CD4-positive, CD25-positive, alpha-beta regulatory T cell (primary cell): ENCODE measurements at regions not wholly inside any gene's neighbourhood (a gene's known extent, or its start where the extent isn't known, plus 50 kb on each side); places are given as distances from the start of the nearest gene placed in this dataset.

Source experiments
- ATAC-seq, 2 donors: fragments of 150-1000 bp; cut with Tn5 transposase; one replicate each; pipeline ENCODE4 v1.10.0; 2021; ENCODE audit warnings: low read depth in 2 of 2, moderate number of reproducible peaks in 2 of 2, moderate library complexity in 1 of 2
- DNase-seq, 3 donors: peaks; one replicate each; pipeline versions ENCODE4 v3.0.0 to v3.0.0-alpha.2; 2012 to 2022; ENCODE audit warnings: mixed read lengths in 1 of 3
- H3K27ac ChIP-seq: one replicate; pipeline ENCODE4 v1.7.0; 2013; ENCODE audit warnings: mild to moderate bottlenecking, low read length; ENCODE audit not compliant: insufficient read depth, poor library complexity, severe bottlenecking
- H3K27me3 ChIP-seq: one replicate; pipeline ENCODE4 v1.7.0; 2013; ENCODE audit warnings: low read length; ENCODE audit not compliant: control insufficient read depth, insufficient read depth
- H3K36me3 ChIP-seq: one replicate; pipeline ENCODE4 v1.7.0; 2013; ENCODE audit warnings: mild to moderate bottlenecking, low read length, moderate library complexity; ENCODE audit not compliant: control insufficient read depth, insufficient read depth
- H3K4me1 ChIP-seq: 2 replicates; pipeline ENCODE4 v1.7.0; 2013; ENCODE audit warnings: mild to moderate bottlenecking, low read length; ENCODE audit not compliant: insufficient read depth, control insufficient read depth, poor library complexity, severe bottlenecking
- H3K4me3 ChIP-seq: one replicate; pipeline ENCODE4 v1.7.0; 2013; ENCODE audit warnings: low read depth, mild to moderate bottlenecking, low read length, moderate library complexity
- H3K9me3 ChIP-seq, 2 experiments: 1 replicate in 1 of 2; 2 replicates in 1 of 2; pipeline ENCODE4 v1.7.0; 2013; ENCODE audit warnings: low read length in 2 of 2, mild to moderate bottlenecking in 1 of 2, moderate library complexity in 1 of 2; ENCODE audit not compliant: control insufficient read depth in 2 of 2
- H3K27ac Mint-ChIP-seq, 3 donors: one replicate each; pipeline ENCODE4 v1.8.0; 2020 to 2022; ENCODE audit warnings: mild to moderate bottlenecking in 3 of 3, mixed read lengths in 3 of 3, moderate library complexity in 2 of 3
- H3K27me3 Mint-ChIP-seq: one replicate; pipeline ENCODE4 v1.8.0; 2022; ENCODE audit warnings: mild to moderate bottlenecking, mixed read lengths
- H3K36me3 Mint-ChIP-seq: one replicate; pipeline ENCODE4 v1.8.0; 2020; ENCODE audit warnings: mixed read lengths
- H3K4me1 Mint-ChIP-seq, 4 donors: one replicate each; pipeline ENCODE4 v1.8.0; 2020 to 2022; ENCODE audit warnings: mixed read lengths in 4 of 4, mild to moderate bottlenecking in 1 of 4
- H3K4me3 Mint-ChIP-seq, 4 donors: one replicate each; pipeline ENCODE4 v1.8.0; 2020 to 2022; ENCODE audit warnings: mild to moderate bottlenecking in 4 of 4, mixed read lengths in 4 of 4, moderate library complexity in 3 of 4
- H3K9me3 Mint-ChIP-seq, 7 donors: one replicate each; pipeline ENCODE4 v1.8.0; 2020 to 2022; ENCODE audit warnings: mixed read lengths in 7 of 7, mild to moderate bottlenecking in 3 of 7, moderate library complexity in 2 of 7

- Mint-ChIP-seq H3K27me3 (no peaks in the 10 kb centered on the region), H3K9me3 (peaks cover 0 to 8% (median 0%) of the 10 kb centered on the region in 7 donors), H3K4me1 (no peaks in the 10 kb centered on the region), H3K27ac (no peak overlapping the region), H3K36me3 (no peaks in the 10 kb centered on the region), H3K4me3 (no peak overlapping the region)
- Histone ChIP-seq H3K27ac (no peak overlapping the region), H3K4me1 (no peaks in the 10 kb centered on the region), H3K36me3 (no peaks in the 10 kb centered on the region), H3K4me3 (no peak overlapping the region), H3K9me3 (no peaks in the 10 kb centered on the region), H3K27me3 (no peaks in the 10 kb centered on the region)
- ATAC-seq (no peak), DNase-seq (no peak)
These were observed 349.0 kb upstream of the FAM174A start for GRCh38 chr5:100186181-100186580.

GRCh38 chr5:100182402-100182801 is 352.8 kb upstream of the FAM174A start:
- Histone ChIP-seq H3K4me3 (no peak overlapping the region), H3K9me3 (no peaks in the 10 kb centered on the region), H3K36me3 (no peaks in the 10 kb centered on the region), H3K4me1 (no peaks in the 10 kb centered on the region), H3K27me3 (no peaks in the 10 kb centered on the region), H3K27ac (no peak overlapping the region)
- no peak for ATAC-seq
- H3K4me3 Mint-ChIP-seq, result no peak overlapping the region
- H3K27ac Mint-ChIP-seq, result no peak overlapping the region
- no peaks in the 10 kb centered on the region for H3K4me1 Mint-ChIP-seq
- no peaks in the 10 kb centered on the region for H3K36me3 Mint-ChIP-seq
- no peaks in the 10 kb centered on the region for H3K27me3 Mint-ChIP-seq
- no peak for DNase-seq
- H3K9me3 Mint-ChIP-seq, result peaks cover 0 to 8% (median 7%) of the 10 kb centered on the region in 7 donors

- no peak for DNase-seq
- ATAC-seq, result no peak
- H3K27ac Mint-ChIP-seq, result no peak overlapping the region
- no peaks in the 10 kb centered on the region for H3K9me3 ChIP-seq
- H3K27me3 ChIP-seq, result no peaks in the 10 kb centered on the region
- H3K4me3 ChIP-seq, result no peak overlapping the region
- no peaks in the 10 kb centered on the region for H3K36me3 ChIP-seq
- no peak overlapping the region for H3K4me3 Mint-ChIP-seq
- H3K27ac ChIP-seq, result no peak overlapping the region
- no peaks in the 10 kb centered on the region for H3K4me1 Mint-ChIP-seq
- no peaks in the 10 kb centered on the region for H3K4me1 ChIP-seq
- H3K27me3 Mint-ChIP-seq, result no peaks in the 10 kb centered on the region
- no peaks in the 10 kb centered on the region for H3K36me3 Mint-ChIP-seq
- peaks cover 1 to 13% (median 3%) of the 10 kb centered on the region in 7 donors for H3K9me3 Mint-ChIP-seq
These were observed 359.8 kb upstream of the FAM174A start for GRCh38 chr5:100175346-100175745.

GRCh38 chr5:100165309-100165708 is 369.9 kb upstream of the FAM174A start:
- Histone ChIP-seq H3K4me3 (no peak overlapping the region), H3K27me3 (no peaks in the 10 kb centered on the region), H3K36me3 (no peaks in the 10 kb centered on the region), H3K27ac (no peak overlapping the region), H3K4me1 (no peaks in the 10 kb centered on the region), H3K9me3 (peaks cover 4 to 5% of the 10 kb centered on the region in 2 experiments)
- ATAC-seq, result no peak
- H3K36me3 Mint-ChIP-seq, result no peaks in the 10 kb centered on the region
- DNase-seq, result no peak
- H3K27ac Mint-ChIP-seq, result no peak overlapping the region
- no peaks in the 10 kb centered on the region for H3K4me1 Mint-ChIP-seq
- H3K9me3 Mint-ChIP-seq, result peaks cover 0 to 6% (median 3%) of the 10 kb centered on the region in 7 donors
- no peak overlapping the region for H3K4me3 Mint-ChIP-seq
- H3K27me3 Mint-ChIP-seq, result no peaks in the 10 kb centered on the region

- H3K27ac Mint-ChIP-seq, result no peak overlapping the region
- no peaks in the 10 kb centered on the region for H3K27me3 Mint-ChIP-seq
- no peak overlapping the region for H3K4me3 Mint-ChIP-seq
- no peaks in the 10 kb centered on the region for H3K36me3 Mint-ChIP-seq
- H3K27me3 ChIP-seq, result no peaks in the 10 kb centered on the region
- no peaks in the 10 kb centered on the region for H3K4me1 Mint-ChIP-seq
- peaks cover 0 to 7% (median 2%) of the 10 kb centered on the region in 7 donors for H3K9me3 Mint-ChIP-seq
- no peak for ATAC-seq
- H3K4me3 ChIP-seq, result no peak overlapping the region
- no peak overlapping the region for H3K27ac ChIP-seq
- H3K36me3 ChIP-seq, result no peaks in the 10 kb centered on the region
- DNase-seq, result no peak
- H3K4me1 ChIP-seq, result no peaks in the 10 kb centered on the region
- peaks cover 4 to 5% of the 10 kb centered on the region in 2 experiments for H3K9me3 ChIP-seq
These were observed 373.3 kb upstream of the FAM174A start for GRCh38 chr5:100161868-100162267.

GRCh38 chr5:100157066-100157465 is 378.1 kb upstream of the FAM174A start:
- no peak overlapping the region for H3K4me3 ChIP-seq
- no peak overlapping the region for H3K27ac ChIP-seq
- Mint-ChIP-seq H3K27ac (no peak overlapping the region), H3K27me3 (no peaks in the 10 kb centered on the region), H3K9me3 (peaks cover 0 to 6% (median 2%) of the 10 kb centered on the region in 7 donors), H3K4me3 (no peak overlapping the region), H3K36me3 (no peaks in the 10 kb centered on the region), H3K4me1 (no peaks in the 10 kb centered on the region)
- H3K27me3 ChIP-seq, result no peaks in the 10 kb centered on the region
- DNase-seq (no peak), ATAC-seq (no peak)
- no peaks in the 10 kb centered on the region for H3K4me1 ChIP-seq
- no peaks in the 10 kb centered on the region for H3K36me3 ChIP-seq
- peaks cover 2 to 3% of the 10 kb centered on the region in 2 experiments for H3K9me3 ChIP-seq

- Mint-ChIP-seq H3K4me1 (no peaks in the 10 kb centered on the region), H3K27me3 (no peaks in the 10 kb centered on the region), H3K9me3 (peaks cover 0 to 6% (median 0%) of the 10 kb centered on the region in 7 donors), H3K4me3 (no peak overlapping the region), H3K27ac (no peak overlapping the region), H3K36me3 (no peaks in the 10 kb centered on the region)
- H3K4me1 ChIP-seq, result no peaks in the 10 kb centered on the region
- no peaks in the 10 kb centered on the region for H3K9me3 ChIP-seq
- no peak overlapping the region for H3K27ac ChIP-seq
- no peak overlapping the region for H3K4me3 ChIP-seq
- no peak for ATAC-seq
- H3K36me3 ChIP-seq, result no peaks in the 10 kb centered on the region
- no peaks in the 10 kb centered on the region for H3K27me3 ChIP-seq
- no peak for DNase-seq
These were observed 386.9 kb upstream of the FAM174A start for GRCh38 chr5:100148239-100148638.

- no peaks in the 10 kb centered on the region for H3K36me3 ChIP-seq
- no peak overlapping the region for H3K4me3 ChIP-seq
- Mint-ChIP-seq H3K4me3 (no peak overlapping the region), H3K4me1 (no peaks in the 10 kb centered on the region), H3K36me3 (no peaks in the 10 kb centered on the region), H3K9me3 (peaks cover 0 to 6% (median 0%) of the 10 kb centered on the region in 7 donors), H3K27ac (no peak overlapping the region), H3K27me3 (no peaks in the 10 kb centered on the region)
- no peaks in the 10 kb centered on the region for H3K4me1 ChIP-seq
- H3K27ac ChIP-seq, result no peak overlapping the region
- no peaks in the 10 kb centered on the region for H3K27me3 ChIP-seq
- ATAC-seq (no peak), DNase-seq (no peak)
- H3K9me3 ChIP-seq, result no peaks in the 10 kb centered on the region
These were observed 392.6 kb upstream of the FAM174A start for GRCh38 chr5:100142607-100143006.
